Activated CD4-positive, alpha-beta memory T cell treated with anti-CD3 and anti-CD28 coated beads, Interleukin-2, amount 10 ng/mL, durations not matched to agents 7 days and 5 days (primary cell): ENCODE measurements at regions not wholly inside any gene's neighbourhood (a gene's known extent, or its start where the extent isn't known, plus 50 kb on each side); places are given as distances from the start of the nearest gene placed in this dataset.

ENCODE experiments used
- CTCF ChIA-PET: fragments of 350-600 bp; sonication (Branson Sonifier 250); formaldehyde crosslinking; loops from one replicate; lab custom pipeline; 2021; ENCODE audit warnings: antibody characterized with exemption, inconsistent platforms; lab: Charles Lee
- POLR2A ChIA-PET: fragments of 350-600 bp; sonication (Branson Sonifier 250); formaldehyde crosslinking; loops from one replicate; lab custom pipeline; 2021; ENCODE audit warnings: antibody characterized with exemption; lab: Charles Lee
- DNase-seq: peaks from one replicate; pipeline ENCODE4 v3.0.0-alpha.2; 2020
- H3K27ac Mint-ChIP-seq: one replicate; pipeline ENCODE4 v1.8.0; 2021; ENCODE audit warnings: mild to moderate bottlenecking, mixed read lengths
- H3K27me3 Mint-ChIP-seq: one replicate; pipeline ENCODE4 v1.8.0; 2021; ENCODE audit warnings: mixed read lengths
- H3K36me3 Mint-ChIP-seq: one replicate; pipeline ENCODE4 v1.8.0; 2021; ENCODE audit warnings: low read depth, mixed read lengths
- H3K4me1 Mint-ChIP-seq: one replicate; pipeline ENCODE4 v1.8.0; 2021; ENCODE audit warnings: mixed read lengths
- H3K4me3 Mint-ChIP-seq: one replicate; pipeline ENCODE4 v1.8.0; 2021; ENCODE audit warnings: mild to moderate bottlenecking, mixed read lengths
- H3K9me3 Mint-ChIP-seq: one replicate; pipeline ENCODE4 v1.8.0; 2021; ENCODE audit warnings: mixed read lengths

DNA sequence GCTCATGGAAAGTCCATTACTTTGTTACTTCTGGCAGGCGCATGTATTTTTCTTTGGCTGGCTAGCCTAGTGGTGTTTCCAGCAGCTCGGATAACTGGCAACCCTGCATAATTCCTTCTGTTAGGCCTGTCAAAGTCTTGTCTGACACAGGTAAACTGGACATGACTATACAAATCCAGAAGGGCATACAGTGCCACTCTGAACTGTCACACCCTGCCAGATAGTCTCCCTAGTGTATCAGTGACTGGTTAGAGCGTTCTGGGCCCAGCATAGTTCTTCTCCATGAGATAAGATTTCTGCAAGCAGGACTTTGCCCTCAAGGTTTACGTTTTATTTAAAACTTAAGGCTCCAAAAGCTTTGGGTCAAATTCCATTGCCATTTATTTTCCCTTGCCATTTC, 177.7 kb upstream of the GORAB start:
- no peak for DNase-seq
- ChIA-PET CTCF (no interaction called here), POLR2A (no interaction called here)
- Mint-ChIP-seq H3K4me3 (no peak overlapping the region), H3K36me3 (no peaks in the 10 kb centered on the region), H3K27me3 (peaks cover 10% of the 10 kb centered on the region), H3K9me3 (no peaks in the 10 kb centered on the region), H3K4me1 (no peaks in the 10 kb centered on the region), H3K27ac (no peak overlapping the region)

DNA sequence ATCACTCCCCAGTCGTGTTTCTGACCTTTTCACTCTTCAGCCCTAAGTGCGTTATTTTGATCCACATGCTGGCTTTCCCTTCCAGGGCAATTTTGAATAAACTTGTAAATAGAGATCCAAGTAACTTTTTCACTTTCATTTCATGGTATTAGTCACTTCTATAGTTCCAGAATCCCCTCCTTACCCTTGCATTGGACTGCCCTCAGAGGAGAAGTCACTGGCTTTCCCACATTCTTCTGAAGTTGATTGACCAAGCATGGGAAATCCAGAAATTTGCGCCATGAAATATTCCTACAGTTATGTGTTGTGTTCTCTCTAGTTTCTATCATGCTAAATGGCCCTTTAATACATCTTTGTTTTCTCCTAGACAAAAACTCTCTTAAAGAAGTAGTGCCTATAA, 177.3 kb upstream of the GORAB start:
- POLR2A ChIA-PET, result no interaction called here

DNA sequence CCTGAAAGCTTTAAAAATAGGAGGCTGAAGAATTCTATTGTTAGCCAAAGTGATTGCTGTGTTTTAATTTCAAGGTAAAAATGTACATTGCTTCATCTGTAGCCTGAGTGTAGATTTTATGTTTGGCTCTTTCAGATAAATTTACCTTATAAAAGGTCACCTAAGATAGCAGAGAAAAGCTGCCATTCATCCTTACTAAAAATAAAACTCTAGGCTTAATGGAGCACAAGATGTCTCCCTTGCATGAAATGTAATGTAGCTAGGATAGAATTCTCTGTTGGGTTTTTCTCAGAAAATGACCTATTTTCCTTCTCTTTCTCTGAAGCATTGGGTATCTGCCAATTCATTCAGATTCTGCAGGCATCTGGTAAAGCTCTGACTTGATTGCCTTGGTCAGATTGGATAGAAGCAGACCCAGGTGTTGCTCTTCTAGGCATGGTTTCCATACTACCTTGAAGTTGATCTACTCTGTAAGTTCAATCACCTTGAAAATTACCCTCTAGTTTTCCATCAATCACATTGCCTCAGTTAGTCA, 176.6 kb upstream of the GORAB start:
- Mint-ChIP-seq H3K9me3 (no peaks in the 10 kb centered on the region), H3K4me3 (no peak overlapping the region), H3K36me3 (no peaks in the 10 kb centered on the region), H3K27me3 (peaks cover 8% of the 10 kb centered on the region), H3K4me1 (no peaks in the 10 kb centered on the region), H3K27ac (no peak overlapping the region)
- ChIA-PET CTCF (no interaction called here), POLR2A (no interaction called here)
- DNase-seq, result no peak

More for the DNA sequence above, 177.3 kb upstream of the GORAB start:
- Mint-ChIP-seq H3K4me1 (no peaks in the 10 kb centered on the region), H3K4me3 (no peak overlapping the region), H3K36me3 (no peaks in the 10 kb centered on the region), H3K27ac (no peak overlapping the region), H3K9me3 (no peaks in the 10 kb centered on the region), H3K27me3 (peaks cover 9% of the 10 kb centered on the region)
- no peak for DNase-seq
- CTCF ChIA-PET, result no interaction called here

DNA sequence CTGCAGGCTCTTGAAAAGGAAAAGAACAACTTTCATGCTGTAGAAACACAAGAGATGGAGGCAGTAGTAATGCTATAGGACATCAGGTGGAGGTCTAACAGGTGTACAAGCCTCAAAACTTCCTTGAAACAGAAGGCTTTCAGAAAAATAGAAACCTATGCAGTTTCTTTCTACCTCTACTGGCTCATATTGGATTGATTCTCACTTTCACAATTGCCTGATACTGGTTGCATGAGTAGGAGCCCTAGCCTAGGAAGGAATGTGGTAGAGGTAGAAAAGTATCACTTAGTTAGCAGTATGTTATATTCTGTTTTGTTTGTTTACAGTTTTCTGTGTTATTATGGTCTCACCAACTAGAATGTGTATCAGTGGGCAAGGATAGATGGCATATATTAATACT, 175.4 kb upstream of the GORAB start:
- H3K4me1 Mint-ChIP-seq, result no peaks in the 10 kb centered on the region
- POLR2A ChIA-PET, result no interaction called here
- no peak overlapping the region for H3K27ac Mint-ChIP-seq
- no peaks in the 10 kb centered on the region for H3K9me3 Mint-ChIP-seq
- no peaks in the 10 kb centered on the region for H3K36me3 Mint-ChIP-seq
- DNase-seq, result no peak
- no peaks in the 10 kb centered on the region for H3K27me3 Mint-ChIP-seq
- CTCF ChIA-PET, result no interaction called here
- no peak overlapping the region for H3K4me3 Mint-ChIP-seq

DNA sequence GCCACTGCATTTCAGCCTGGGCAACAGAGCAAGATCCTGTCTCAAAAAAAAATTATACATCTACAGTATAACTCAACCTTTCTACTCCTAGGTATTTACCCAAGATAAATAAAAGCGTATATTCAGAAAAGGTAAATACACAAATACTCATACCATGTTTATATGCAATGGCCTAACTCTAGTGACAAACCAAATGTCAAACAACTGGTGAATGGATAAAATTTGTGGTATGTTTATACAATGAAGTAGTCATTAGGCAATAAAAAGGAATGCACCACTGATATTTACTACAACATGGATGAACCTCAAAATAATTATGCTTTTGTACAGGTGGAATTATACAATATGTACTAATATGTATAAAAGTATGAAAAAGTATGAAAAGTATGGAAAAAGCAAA, 174.2 kb upstream of the GORAB start:
- ChIA-PET CTCF (no interaction called here), POLR2A (no interaction called here)
- no peaks in the 10 kb centered on the region for H3K9me3 Mint-ChIP-seq
- no peaks in the 10 kb centered on the region for H3K36me3 Mint-ChIP-seq
- H3K27ac Mint-ChIP-seq, result no peak overlapping the region
- H3K4me3 Mint-ChIP-seq, result no peak overlapping the region
- no peaks in the 10 kb centered on the region for H3K27me3 Mint-ChIP-seq
- no peaks in the 10 kb centered on the region for H3K4me1 Mint-ChIP-seq
- DNase-seq, result no peak

DNA sequence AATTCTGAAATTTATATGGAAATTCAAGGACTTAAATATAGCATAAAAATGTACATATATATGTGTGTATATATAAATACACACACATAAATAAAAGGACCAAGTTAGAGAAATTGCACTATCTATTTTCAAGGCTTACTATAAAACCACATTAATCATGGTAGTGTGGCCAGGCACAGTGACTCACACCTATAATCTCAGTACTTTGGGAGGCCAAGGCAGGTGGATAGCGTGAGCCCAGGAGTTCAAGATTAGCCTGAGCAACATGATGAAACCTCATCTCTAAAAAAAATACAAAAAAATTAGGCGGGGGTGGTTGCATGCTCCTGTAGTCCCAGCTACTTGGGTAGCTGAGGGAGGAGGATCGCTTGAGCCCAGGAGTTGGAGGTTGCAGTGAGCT, 171.4 kb upstream of the GORAB start:
- no peaks in the 10 kb centered on the region for H3K27me3 Mint-ChIP-seq
- no peaks in the 10 kb centered on the region for H3K4me1 Mint-ChIP-seq
- no peak overlapping the region for H3K4me3 Mint-ChIP-seq
- CTCF ChIA-PET, result no interaction called here
- H3K9me3 Mint-ChIP-seq, result no peaks in the 10 kb centered on the region
- DNase-seq, result no peak
- no peak overlapping the region for H3K27ac Mint-ChIP-seq
- POLR2A ChIA-PET, result no interaction called here
- no peaks in the 10 kb centered on the region for H3K36me3 Mint-ChIP-seq

DNA sequence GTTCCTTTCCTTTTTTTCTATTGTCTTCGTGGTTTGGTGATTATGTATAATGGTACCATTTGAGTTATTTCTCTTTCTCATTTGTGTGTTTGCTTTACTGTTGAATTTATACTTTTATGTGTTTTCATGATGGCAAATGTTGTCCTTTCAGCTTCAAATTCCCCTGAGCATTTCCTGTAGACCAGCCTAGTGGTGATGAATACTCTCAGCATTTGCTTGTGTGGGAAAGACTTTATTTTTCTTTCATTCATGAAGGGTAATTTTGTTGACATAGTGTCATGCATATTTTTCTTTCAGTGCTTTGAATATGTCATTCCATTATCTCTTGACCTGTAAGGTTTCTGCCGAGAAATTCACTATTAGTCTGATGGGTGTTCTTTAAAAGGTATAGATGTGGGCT, 166.6 kb upstream of the GORAB start:
- Mint-ChIP-seq H3K27me3 (no peaks in the 10 kb centered on the region), H3K27ac (no peak overlapping the region), H3K4me3 (no peak overlapping the region), H3K36me3 (no peaks in the 10 kb centered on the region), H3K4me1 (no peaks in the 10 kb centered on the region), H3K9me3 (no peaks in the 10 kb centered on the region)
- POLR2A ChIA-PET, result no interaction called here
- CTCF ChIA-PET, result no interaction called here
- no peak for DNase-seq

DNA sequence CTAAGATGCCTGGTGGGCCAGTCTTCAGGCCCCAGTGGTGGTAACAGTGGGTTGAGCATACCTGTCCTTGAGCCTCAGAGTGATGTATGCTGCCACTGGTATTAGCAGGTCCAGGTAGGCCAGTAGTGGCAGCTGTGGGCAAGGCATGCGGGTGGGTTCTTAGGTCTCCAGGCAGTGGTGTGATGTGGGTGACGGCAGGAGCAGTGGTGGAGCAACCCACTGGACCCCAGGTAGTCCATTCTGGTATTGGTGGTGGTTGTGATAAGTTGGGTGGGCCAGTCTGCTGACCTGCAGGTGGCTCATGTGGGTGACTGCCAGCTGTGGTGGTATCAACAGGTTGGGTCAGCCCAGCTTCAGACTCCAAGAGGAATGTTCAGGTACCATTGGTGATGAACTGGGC, 165.0 kb upstream of the GORAB start:
- DNase-seq, result no peak
- ChIA-PET CTCF (no interaction called here), POLR2A (no interaction called here)
- no peak overlapping the region for H3K27ac Mint-ChIP-seq
- H3K27me3 Mint-ChIP-seq, result no peaks in the 10 kb centered on the region
- H3K9me3 Mint-ChIP-seq, result no peaks in the 10 kb centered on the region
- no peak overlapping the region for H3K4me3 Mint-ChIP-seq
- no peaks in the 10 kb centered on the region for H3K36me3 Mint-ChIP-seq
- no peaks in the 10 kb centered on the region for H3K4me1 Mint-ChIP-seq

DNA sequence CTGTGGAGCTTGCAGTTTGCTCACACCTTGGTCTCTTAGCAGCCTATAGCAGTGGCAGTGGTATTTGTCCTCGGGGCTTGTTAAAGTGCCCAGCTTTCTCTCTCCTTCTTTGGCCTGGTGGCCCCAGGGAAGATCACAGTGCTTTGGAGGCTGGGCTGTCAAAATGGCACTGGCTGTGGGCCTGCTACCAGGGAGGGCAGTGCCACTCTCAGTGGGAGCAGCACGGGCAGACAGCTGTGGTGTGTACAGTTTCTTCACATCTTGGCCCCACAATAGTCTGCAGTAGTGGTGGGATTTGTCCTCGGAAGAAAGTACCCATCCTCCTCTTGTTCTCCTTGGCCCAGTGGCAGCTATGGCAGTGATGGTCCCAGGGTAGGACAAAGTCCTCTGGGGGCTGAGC, 164.4 kb upstream of the GORAB start:
- Mint-ChIP-seq H3K4me1 (no peaks in the 10 kb centered on the region), H3K4me3 (no peak overlapping the region), H3K9me3 (no peaks in the 10 kb centered on the region), H3K36me3 (no peaks in the 10 kb centered on the region), H3K27me3 (no peaks in the 10 kb centered on the region), H3K27ac (no peak overlapping the region)
- no peak for DNase-seq
- CTCF ChIA-PET, result no interaction called here
- POLR2A ChIA-PET, result no interaction called here

DNA sequence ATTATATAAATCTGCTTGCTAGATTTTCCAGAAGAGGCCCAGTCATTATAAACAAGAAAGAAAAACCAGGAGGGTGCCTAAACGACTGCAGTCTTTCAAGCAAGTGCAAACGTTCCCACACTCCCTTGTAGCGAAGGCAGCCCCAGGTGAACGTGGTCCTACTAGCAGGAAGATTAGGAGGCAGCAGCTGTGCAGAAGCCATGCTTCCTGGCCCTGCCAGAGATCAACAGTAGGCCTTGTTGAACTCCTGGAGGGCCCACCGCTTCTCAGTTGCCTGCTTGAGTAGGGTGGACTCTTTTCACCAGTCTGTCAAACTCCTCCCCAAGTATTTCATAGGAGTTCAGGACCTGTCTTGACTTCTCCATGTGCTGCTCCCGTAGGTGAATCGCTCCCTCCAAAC, 163.0 kb upstream of the GORAB start:
- Mint-ChIP-seq H3K27ac (no peak overlapping the region), H3K27me3 (no peaks in the 10 kb centered on the region), H3K4me3 (no peak overlapping the region), H3K9me3 (no peaks in the 10 kb centered on the region), H3K4me1 (no peaks in the 10 kb centered on the region), H3K36me3 (no peaks in the 10 kb centered on the region)
- POLR2A ChIA-PET, result no interaction called here
- no peak for DNase-seq
- CTCF ChIA-PET, result no interaction called here

DNA sequence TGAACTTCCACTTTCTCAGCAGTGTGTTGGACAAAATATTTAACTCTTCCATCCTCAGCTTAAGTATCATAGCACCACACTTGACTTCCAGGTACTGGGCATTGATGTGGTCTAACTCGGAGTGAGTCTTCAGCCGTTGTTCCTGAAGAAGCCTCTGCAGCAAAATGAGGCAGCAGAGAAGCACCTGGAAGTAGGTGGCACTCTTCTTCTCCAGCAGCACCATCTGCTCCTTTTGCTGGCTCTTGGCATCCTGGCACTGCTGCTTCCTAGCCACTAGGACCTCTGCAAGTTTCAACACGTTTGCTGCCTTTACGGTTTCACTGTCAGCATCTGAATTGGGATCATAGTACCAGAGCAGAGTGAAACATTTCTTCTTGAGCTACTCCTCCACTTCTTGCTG, 162.5 kb upstream of the GORAB start:
- Mint-ChIP-seq H3K4me3 (no peak overlapping the region), H3K36me3 (no peaks in the 10 kb centered on the region), H3K27ac (no peak overlapping the region), H3K4me1 (no peaks in the 10 kb centered on the region), H3K9me3 (no peaks in the 10 kb centered on the region), H3K27me3 (no peaks in the 10 kb centered on the region)
- CTCF ChIA-PET, result no interaction called here
- DNase-seq, result no peak
- POLR2A ChIA-PET, result no interaction called here

DNA sequence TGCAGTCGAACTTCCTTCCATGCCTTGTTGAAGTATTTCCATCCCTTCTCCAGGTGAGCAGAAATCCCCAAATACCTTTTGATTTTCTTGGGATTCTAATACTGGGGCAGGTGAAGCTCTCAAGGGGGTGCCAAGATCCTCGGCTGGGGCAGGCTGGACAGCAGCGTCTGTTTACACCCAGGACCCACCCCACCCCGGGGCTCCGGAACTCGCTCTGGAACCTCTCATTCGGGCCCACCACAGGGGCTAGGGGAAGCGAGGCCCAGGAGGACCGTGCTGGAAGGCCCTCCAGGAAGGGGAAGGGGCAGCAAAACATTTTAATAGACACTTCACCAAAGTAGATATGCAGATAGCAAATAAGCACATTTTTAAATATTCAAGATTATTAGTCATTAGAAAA, 161.9 kb upstream of the GORAB start:
- Mint-ChIP-seq H3K27me3 (no peaks in the 10 kb centered on the region), H3K27ac (no peak overlapping the region), H3K36me3 (no peaks in the 10 kb centered on the region), H3K4me3 (no peak overlapping the region), H3K9me3 (no peaks in the 10 kb centered on the region), H3K4me1 (no peaks in the 10 kb centered on the region)
- ChIA-PET CTCF (no interaction called here), POLR2A (no interaction called here)
- DNase-seq, result no peak

DNA sequence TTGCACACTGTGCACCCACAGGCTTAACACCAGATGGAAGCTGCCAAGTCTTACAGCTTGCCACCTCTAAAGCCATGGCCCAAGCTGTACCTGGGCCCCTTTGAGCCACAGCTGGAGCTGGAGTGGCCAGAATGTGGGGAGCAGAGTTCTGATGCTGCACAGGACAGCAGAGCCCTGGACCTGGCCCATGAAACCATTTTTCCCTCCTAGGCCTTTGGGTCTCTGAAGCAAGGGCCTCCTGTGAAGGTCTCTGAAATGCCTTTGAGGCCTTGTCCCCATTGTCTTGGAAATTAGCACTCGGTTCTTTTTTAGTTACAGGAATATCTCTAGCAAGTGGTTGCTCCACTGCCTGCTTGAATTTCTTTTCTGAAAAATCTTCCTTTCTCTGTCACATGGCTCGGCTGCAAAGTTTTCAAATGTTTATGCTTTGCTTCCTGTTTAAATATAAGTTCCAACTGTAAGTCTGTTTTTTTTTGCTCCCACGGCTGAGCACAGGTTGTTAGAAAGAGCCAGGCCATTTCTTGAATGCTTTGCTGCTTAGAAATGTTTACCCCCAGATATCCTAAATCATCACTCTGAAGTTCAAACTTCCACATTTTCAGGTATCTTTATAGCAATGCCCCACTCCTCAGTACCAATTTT, 156.8 kb upstream of the GORAB start:
- Mint-ChIP-seq H3K9me3 (no peaks in the 10 kb centered on the region), H3K4me1 (no peaks in the 10 kb centered on the region), H3K27ac (no peak overlapping the region), H3K27me3 (no peaks in the 10 kb centered on the region), H3K4me3 (no peak overlapping the region), H3K36me3 (no peaks in the 10 kb centered on the region)
- POLR2A ChIA-PET, result no interaction called here
- CTCF ChIA-PET, result no interaction called here
- no peak for DNase-seq

DNA sequence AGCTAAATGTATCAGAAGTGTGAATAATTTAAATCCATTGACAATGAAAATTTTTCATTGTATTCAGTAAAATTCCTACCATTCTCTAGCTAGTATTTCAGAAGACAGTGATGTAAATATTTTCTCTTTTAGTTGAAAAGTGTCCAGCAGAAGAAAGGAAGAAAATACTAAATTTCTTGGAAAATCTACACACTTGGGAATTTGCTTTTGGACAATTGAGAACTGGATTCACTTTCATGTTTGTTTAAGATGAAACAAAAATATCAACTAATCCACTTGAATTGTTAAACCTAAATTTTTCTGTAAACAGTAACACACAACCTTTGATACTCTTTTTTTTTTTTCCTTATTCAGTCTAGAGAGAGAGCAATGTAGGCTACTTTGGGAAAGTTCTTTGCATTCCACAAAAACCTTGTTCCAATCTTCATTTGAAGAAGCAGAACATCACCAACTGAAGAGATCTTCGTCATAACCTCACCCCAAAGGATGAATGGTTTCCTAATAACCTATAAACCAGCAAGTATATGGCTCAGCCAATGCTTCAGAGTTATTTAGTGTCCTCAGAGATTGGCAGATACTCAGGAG, 155.1 kb upstream of the GORAB start:
- Mint-ChIP-seq H3K27ac (no peak overlapping the region), H3K4me3 (no peak overlapping the region), H3K9me3 (no peaks in the 10 kb centered on the region), H3K27me3 (no peaks in the 10 kb centered on the region), H3K36me3 (no peaks in the 10 kb centered on the region), H3K4me1 (no peaks in the 10 kb centered on the region)
- no peak for DNase-seq
- POLR2A ChIA-PET, result no interaction called here
- CTCF ChIA-PET, result no interaction called here
